Vagina (tissue), 2 donors: ENCODE measurements at regions not wholly inside any gene's neighbourhood (a gene's known extent, or its start where the extent isn't known, plus 50 kb on each side); places are given as distances from the start of the nearest gene placed in this dataset.

Source experiments
- DNase-seq, 2 donors: peaks; one replicate each; pipeline ENCODE4 v3.0.0-alpha.2; 2017; ENCODE audit errors: extremely low spot score in 2 of 2
- H3K27ac ChIP-seq: fragments of 200-600 bp; sonication (generic); one replicate; pipeline ENCODE4 v1.5.1; 2019
- H3K27me3 ChIP-seq: fragments of 200-600 bp; sonication (generic); one replicate; pipeline ENCODE4 v1.5.1; 2019
- H3K36me3 ChIP-seq, 2 donors: fragments of 200-600 bp; sonication (generic); one replicate each; pipeline ENCODE4 v1.5.1; 2017 to 2019
- H3K4me1 ChIP-seq: fragments of 200-600 bp; sonication (generic); one replicate; pipeline ENCODE4 v1.5.1; 2019
- H3K4me3 ChIP-seq, 2 donors: fragments of 200-600 bp; sonication (generic); 1 replicate in 1 of 2; 2 replicates in 1 of 2; pipeline ENCODE4 v1.5.1; 2016 to 2019
- H3K9me3 ChIP-seq: fragments of 200-600 bp; sonication (generic); one replicate; pipeline ENCODE4 v1.5.1; 2019
- POLR2A ChIP-seq, 2 donors: fragments of 450-650 bp; IDR thresholded peaks; one replicate each; pipeline ENCODE4 v1.6.1; 2017; ENCODE audit warnings: antibody characterized with exemption in 2 of 2, mild to moderate bottlenecking in 2 of 2, moderate library complexity in 2 of 2
- POLR2AphosphoS5 ChIP-seq, 2 donors: sonication (generic); formaldehyde crosslinking; IDR thresholded peaks; one replicate each; pipeline ENCODE4 v1.9.0; 2017; ENCODE audit warnings: antibody characterized with exemption in 2 of 2, mild to moderate bottlenecking in 2 of 2, low read depth in 1 of 2; ENCODE audit not compliant: insufficient read depth in 1 of 2
- intact Hi-C: fragments of 100-400 bp; cut with DNase I; formaldehyde crosslinking; loops from one replicate; pipeline ENCODE4 v1.15.1; 2023
- TF ChIP-seq, protein P1 (sequence below), 3 experiments: fragments of 450-650 bp in 2 of 3; fragments of 200-600 bp in 1 of 3; sonication (generic) in 1 of 3; IDR thresholded peaks; one replicate each; pipeline ENCODE4 v1.5.1; 2017 to 2019; ENCODE audit warnings: antibody characterized with exemption in 3 of 3, mild to moderate bottlenecking in 2 of 3, moderate library complexity in 2 of 3

GRCh38 chr4:138647433-138647832 is 368.1 kb upstream of the NOCT start:
- TF ChIP-seq POLR2AphosphoS5 (IDR thresholded peaks at IDR 0.05; ENCODE audit: insufficient read depth in 1 of 2, low read depth in 1 of 2), result no peak
- no peak for TF ChIP-seq POLR2A (IDR thresholded peaks at IDR 0.05)
- TF ChIP-seq, protein P1, sequence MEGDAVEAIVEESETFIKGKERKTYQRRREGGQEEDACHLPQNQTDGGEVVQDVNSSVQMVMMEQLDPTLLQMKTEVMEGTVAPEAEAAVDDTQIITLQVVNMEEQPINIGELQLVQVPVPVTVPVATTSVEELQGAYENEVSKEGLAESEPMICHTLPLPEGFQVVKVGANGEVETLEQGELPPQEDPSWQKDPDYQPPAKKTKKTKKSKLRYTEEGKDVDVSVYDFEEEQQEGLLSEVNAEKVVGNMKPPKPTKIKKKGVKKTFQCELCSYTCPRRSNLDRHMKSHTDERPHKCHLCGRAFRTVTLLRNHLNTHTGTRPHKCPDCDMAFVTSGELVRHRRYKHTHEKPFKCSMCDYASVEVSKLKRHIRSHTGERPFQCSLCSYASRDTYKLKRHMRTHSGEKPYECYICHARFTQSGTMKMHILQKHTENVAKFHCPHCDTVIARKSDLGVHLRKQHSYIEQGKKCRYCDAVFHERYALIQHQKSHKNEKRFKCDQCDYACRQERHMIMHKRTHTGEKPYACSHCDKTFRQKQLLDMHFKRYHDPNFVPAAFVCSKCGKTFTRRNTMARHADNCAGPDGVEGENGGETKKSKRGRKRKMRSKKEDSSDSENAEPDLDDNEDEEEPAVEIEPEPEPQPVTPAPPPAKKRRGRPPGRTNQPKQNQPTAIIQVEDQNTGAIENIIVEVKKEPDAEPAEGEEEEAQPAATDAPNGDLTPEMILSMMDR (IDR thresholded peaks at IDR 0.05), result no peak
- H3K4me1 ChIP-seq, result no peaks in the 10 kb centered on the region

GRCh38 chr4:138646383-138646782 is 369.2 kb upstream of the NOCT start:
- Histone ChIP-seq H3K27me3 (no peaks in the 10 kb centered on the region), H3K4me3 (no peak overlapping the region), H3K27ac (no peak overlapping the region), H3K4me1 (no peaks in the 10 kb centered on the region), H3K9me3 (no peaks in the 10 kb centered on the region), H3K36me3 (no peaks in the 10 kb centered on the region)
- intact Hi-C loops, result no loop called here
- TF ChIP-seq, protein P1 (IDR thresholded peaks at IDR 0.05), result no peak
- TF ChIP-seq POLR2A (IDR thresholded peaks at IDR 0.05) (no peak), POLR2AphosphoS5 (IDR thresholded peaks at IDR 0.05; ENCODE audit: insufficient read depth in 1 of 2, low read depth in 1 of 2) (no peak)
- no peak for DNase-seq

More at GRCh38 chr4:138647433-138647832, 368.1 kb upstream of the NOCT start:
- no peak overlapping the region for H3K27ac ChIP-seq
- no peaks in the 10 kb centered on the region for H3K27me3 ChIP-seq
- no peaks in the 10 kb centered on the region for H3K36me3 ChIP-seq
- intact Hi-C loops, result no loop called here
- H3K4me3 ChIP-seq, result no peak overlapping the region
- DNase-seq, result no peak
- H3K9me3 ChIP-seq, result no peaks in the 10 kb centered on the region

DNA sequence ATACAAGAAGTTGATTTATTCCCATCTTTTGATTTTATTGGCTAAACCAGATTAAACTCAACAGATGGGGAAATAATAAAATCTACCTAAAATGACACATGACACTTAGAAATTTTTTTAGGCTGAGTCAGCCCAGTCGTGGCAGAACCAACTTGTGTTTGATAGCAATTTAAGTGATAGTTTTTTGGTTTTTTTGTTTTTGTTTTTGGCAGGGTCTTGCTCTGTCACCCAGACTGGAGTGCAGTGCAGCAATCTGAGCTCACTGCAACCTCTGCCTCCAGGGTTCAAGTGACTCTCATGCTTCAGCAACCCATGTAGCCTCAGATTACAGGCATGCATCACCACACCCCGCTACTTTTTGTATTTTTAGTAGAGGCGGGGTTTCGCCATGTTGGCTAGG is 370.3 kb upstream of the NOCT start:
- H3K27me3 ChIP-seq, result no peaks in the 10 kb centered on the region
- no peak overlapping the region for H3K4me3 ChIP-seq
- TF ChIP-seq POLR2A (IDR thresholded peaks at IDR 0.05) (no peak), POLR2AphosphoS5 (IDR thresholded peaks at IDR 0.05; ENCODE audit: insufficient read depth in 1 of 2, low read depth in 1 of 2) (no peak)
- TF ChIP-seq, protein P1 (IDR thresholded peaks at IDR 0.05), result no peak
- H3K27ac ChIP-seq, result no peak overlapping the region
- no peaks in the 10 kb centered on the region for H3K9me3 ChIP-seq
- intact Hi-C loops, result no loop called here
- DNase-seq, result no peak
- no peaks in the 10 kb centered on the region for H3K36me3 ChIP-seq
- H3K4me1 ChIP-seq, result no peaks in the 10 kb centered on the region

GRCh38 chr4:138644322-138644721 is 371.3 kb upstream of the NOCT start:
- Histone ChIP-seq H3K9me3 (no peaks in the 10 kb centered on the region), H3K27ac (no peak overlapping the region), H3K36me3 (no peaks in the 10 kb centered on the region), H3K27me3 (no peaks in the 10 kb centered on the region), H3K4me1 (no peaks in the 10 kb centered on the region), H3K4me3 (no peak overlapping the region)
- TF ChIP-seq POLR2A (IDR thresholded peaks at IDR 0.05), result no peak
- TF ChIP-seq, protein P1 (IDR thresholded peaks at IDR 0.05), result no peak
- no peak for TF ChIP-seq POLR2AphosphoS5 (IDR thresholded peaks at IDR 0.05; ENCODE audit: insufficient read depth in 1 of 2, low read depth in 1 of 2)
- intact Hi-C loops, result no loop called here
- no peak for DNase-seq

DNA sequence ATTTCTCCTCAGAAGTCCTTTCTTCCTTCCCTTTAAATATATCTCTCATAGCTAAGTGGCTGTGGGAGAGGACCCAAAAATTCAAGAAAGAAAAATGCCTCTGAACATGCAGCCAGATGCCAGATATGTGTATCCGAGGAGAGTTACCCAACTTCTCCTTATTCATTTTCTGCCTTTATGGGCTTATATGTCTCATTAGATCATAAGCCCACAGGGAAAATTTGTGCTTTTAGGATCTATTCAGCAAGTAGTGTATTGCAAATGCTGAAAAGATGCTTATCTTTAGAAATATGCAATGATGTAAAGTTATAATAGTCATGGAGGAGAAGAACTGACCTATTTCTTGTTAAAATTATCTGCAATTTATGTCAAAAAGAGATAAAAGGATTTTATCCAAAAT is 371.8 kb upstream of the NOCT start:
- H3K9me3 ChIP-seq, result no peaks in the 10 kb centered on the region
- TF ChIP-seq POLR2A (IDR thresholded peaks at IDR 0.05), result no peak
- no peaks in the 10 kb centered on the region for H3K36me3 ChIP-seq
- H3K27ac ChIP-seq, result no peak overlapping the region
- no peak for DNase-seq
- H3K4me1 ChIP-seq, result no peaks in the 10 kb centered on the region
- no peak overlapping the region for H3K4me3 ChIP-seq
- no peaks in the 10 kb centered on the region for H3K27me3 ChIP-seq
- intact Hi-C loops, result no loop called here
